K562 (cell line): ENCODE measurements at regions not wholly inside any gene's neighbourhood (a gene's known extent, or its start where the extent isn't known, plus 50 kb on each side); places are given as distances from the start of the nearest gene placed in this dataset.
A peak's percentile ranks its signal among the peaks of the same experiment; 100 is the strongest.

Source experiments
- ATAC-seq: fragments of 200-7000 bp; cut with Tn5 transposase; 3 replicates; pipeline ENCODE4 v1.9.1; 2020; ENCODE audit warnings: moderate library complexity
- BruUV-seq: library from RNA; stranded (reverse); fragments of 400-500 nt; replicated peaks from 2 replicates; lab custom pipeline; 2021; lab: Mats Ljungman, UMichigan
- CTCF ChIA-PET: fragments of 300-600 bp; formaldehyde crosslinking; extraction: SDS; loops from one replicate; lab custom pipeline; 2021; ENCODE audit warnings: low intra/inter-chr PET ratio; lab: Yijun Ruan, JAX
- POLR2A ChIA-PET: fragments of 300-600, 350-650 bp; sonication (Branson Sonifier 250); formaldehyde crosslinking; extraction: SDS; loops from one replicate; lab custom pipeline; 2021; ENCODE audit warnings: antibody characterized with exemption, inconsistent platforms; lab: Yijun Ruan, JAX
- DNase-seq, 4 experiments: peaks; one replicate each; pipeline versions ENCODE4 v3.0.0 to v3.0.0-alpha.2; 2011 to 2018; ENCODE audit warnings: low spot score in 3 of 4, mixed read lengths in 3 of 4; ENCODE audit errors: extremely low read depth in 1 of 4
- FAIRE-seq: peaks from 2 replicates; lab custom pipeline; 2011; peaks lifted over from hg19 to GRCh38; lab: Jason Lieb, UNC
- H2AFZ ChIP-seq: 2 replicates; pipeline ENCODE4 v1.6.0; 2011; ENCODE audit warnings: low read depth, low read length, control low read depth, inconsistent platforms
- H3K27ac ChIP-seq: fragments of 200-600 bp; 3 replicates; pipeline ENCODE4 v1.8.0; 2011; ENCODE audit warnings: low read depth, mild to moderate bottlenecking, control low read depth, inconsistent platforms, low read length, moderate library complexity, mixed read lengths; ENCODE audit errors: extremely low read depth
- H3K27me3 ChIP-seq, 2 experiments: fragments of 300-600 bp in 1 of 2; 2 replicates in 1 of 2; 3 replicates in 1 of 2; pipeline versions ENCODE4 v1.6.0 to v1.8.0; 2011; ENCODE audit warnings: inconsistent platforms in 2 of 2, low read length in 2 of 2, mild to moderate bottlenecking in 1 of 2, mixed read lengths in 1 of 2, moderate library complexity in 1 of 2; ENCODE audit not compliant: control insufficient read depth in 2 of 2, insufficient read depth in 2 of 2
- H3K36me3 ChIP-seq: fragments of 300-600 bp; 3 replicates; pipeline ENCODE4 v1.8.0; 2011; ENCODE audit warnings: mild to moderate bottlenecking, low read length, inconsistent platforms; ENCODE audit not compliant: control insufficient read depth, insufficient read depth
- H3K4me1 ChIP-seq, 2 experiments: fragments of 200-600 bp in 1 of 2; replicated peaks in 1 of 2; 2 replicates in 1 of 2; 3 replicates in 1 of 2; pipeline versions ENCODE4 v1.5.1 to v1.8.0; 2011; ENCODE audit warnings: inconsistent platforms in 2 of 2, low read length in 2 of 2, mild to moderate bottlenecking in 1 of 2, mixed read lengths in 1 of 2, moderate library complexity in 1 of 2; ENCODE audit not compliant: control insufficient read depth in 2 of 2, insufficient read depth in 2 of 2
- H3K4me2 ChIP-seq: 2 replicates; pipeline ENCODE4 v1.6.1; 2011; ENCODE audit warnings: low read length, control low read depth, inconsistent platforms, mixed read lengths; ENCODE audit not compliant: insufficient read depth
- H3K4me3 ChIP-seq: fragments of 200-600 bp; sonication (generic), shearing (Covaris generic); 2 replicates; pipeline ENCODE4 v1.5.1; 2016; ENCODE audit warnings: control low read depth, inconsistent platforms
- H3K79me2 ChIP-seq: fragments of 200-600 bp; 3 replicates; pipeline ENCODE4 v1.8.0; 2011; ENCODE audit warnings: low read length, inconsistent platforms; ENCODE audit not compliant: control insufficient read depth, insufficient read depth
- H3K9ac ChIP-seq, 2 experiments: 2 replicates each; pipeline versions ENCODE4 v1.6.0 to v1.6.1; 2011; ENCODE audit warnings: low read depth in 2 of 2, low read length in 2 of 2, control low read depth in 1 of 2, inconsistent platforms in 1 of 2, mild to moderate bottlenecking in 1 of 2, mixed read lengths in 1 of 2; ENCODE audit not compliant: insufficient read depth in 1 of 2
- H3K9me1 ChIP-seq: one replicate; pipeline ENCODE4 v1.6.0; 2011; ENCODE audit warnings: inconsistent platforms, mild to moderate bottlenecking, low read length, moderate library complexity; ENCODE audit not compliant: control insufficient read depth, insufficient read depth
- H3K9me3 ChIP-seq: replicated peaks from 2 replicates; pipeline ENCODE4 v1.5.1; 2011; ENCODE audit warnings: low read depth, low read length, inconsistent platforms; ENCODE audit not compliant: control insufficient read depth, insufficient read depth
- H4K20me1 ChIP-seq: replicated peaks from 2 replicates; pipeline ENCODE4 v1.6.1; 2011; ENCODE audit warnings: low read length, inconsistent platforms, mixed read lengths; ENCODE audit not compliant: control insufficient read depth, insufficient read depth
- ARID1B ChIP-seq: fragments of 450-650 bp; IDR thresholded peaks from 2 replicates; pipeline ENCODE4 v1.6.1; 2016; ENCODE audit warnings: antibody characterized with exemption, mild to moderate bottlenecking, inconsistent platforms
- ATF1 ChIP-seq, 2 experiments: fragments of 450-650 bp in 1 of 2; IDR thresholded peaks; 2 replicates each; pipeline ENCODE4 v1.6.1; 2016; ENCODE audit warnings: missing compliant biosample characterization in 1 of 2, missing genetic modification characterization in 1 of 2
- CC2D1A ChIP-seq: fragments of 450-650 bp; IDR thresholded peaks from 2 replicates; pipeline ENCODE4 v1.6.1; 2017; ENCODE audit warnings: mild to moderate bottlenecking
- CREM ChIP-seq: IDR thresholded peaks from 2 replicates; pipeline ENCODE4 v1.6.1; 2014; ENCODE audit warnings: antibody characterized with exemption, low read depth
- DPF2 ChIP-seq: fragments of 450-650 bp; IDR thresholded peaks from 2 replicates; pipeline ENCODE4 v1.6.1; 2016
- HDAC3 ChIP-seq: fragments of 450-650 bp; IDR thresholded peaks from 2 replicates; pipeline ENCODE4 v1.6.1; 2018; ENCODE audit warnings: borderline replicate concordance, mild to moderate bottlenecking, moderate library complexity; ENCODE audit not compliant: partially characterized antibody
- KLF1 ChIP-seq: fragments of 450-650 bp; IDR thresholded peaks from 2 replicates; pipeline ENCODE4 v1.6.1; 2016; ENCODE audit warnings: missing genetic modification characterization, missing compliant biosample characterization
- KLF16 ChIP-seq: IDR thresholded peaks from 2 replicates; pipeline ENCODE4 v1.6.1; 2016; ENCODE audit warnings: antibody characterized with exemption
- LEF1 ChIP-seq: fragments of 450-650 bp; IDR thresholded peaks from 2 replicates; pipeline ENCODE4 v1.6.1; 2016; ENCODE audit warnings: mild to moderate bottlenecking
- MBD2 ChIP-seq: sonication (generic); IDR thresholded peaks from 2 replicates; pipeline ENCODE4 v1.6.1; 2016; ENCODE audit warnings: low read depth, borderline replicate concordance
- NCOA1 ChIP-seq: fragments of 450-650 bp; IDR thresholded peaks from 2 replicates; pipeline ENCODE4 v1.6.1; 2016; ENCODE audit warnings: low read depth
- NCOR1 ChIP-seq: fragments of 450-650 bp; IDR thresholded peaks from 2 replicates; pipeline ENCODE4 v1.6.1; 2016; ENCODE audit warnings: mild to moderate bottlenecking, moderate library complexity
- NFIC ChIP-seq: fragments of 450-650 bp; IDR thresholded peaks from 2 replicates; pipeline ENCODE4 v1.6.1; 2017; ENCODE audit warnings: mild to moderate bottlenecking, inconsistent platforms
- NR4A1 ChIP-seq, 2 experiments: fragments of 250-450 bp in 1 of 2; fragments of 450-650 bp in 1 of 2; sonication (Bioruptor Pico) in 1 of 2; IDR thresholded peaks; 2 replicates each; pipeline versions ENCODE4 v1.4.0 to v1.6.1; 2016 to 2020; ENCODE audit warnings: mild to moderate bottlenecking in 2 of 2, missing compliant biosample characterization in 1 of 2, missing genetic modification characterization in 1 of 2, moderate library complexity in 1 of 2
- RBM34 ChIP-seq: fragments of 200-400 bp; formaldehyde crosslinking; IDR thresholded peaks from 2 replicates; pipeline ENCODE4 v1.6.1; 2018; ENCODE audit warnings: low read length, borderline replicate concordance; ENCODE audit not compliant: insufficient read depth
- RBM39 ChIP-seq: fragments of 200-400 bp; formaldehyde crosslinking; optimal IDR thresholded peaks from 2 replicates; pipeline ENCODE3; 2018; ENCODE audit warnings: low read depth, low read length
- SMARCE1 ChIP-seq: fragments of 450-650 bp; IDR thresholded peaks from 2 replicates; pipeline ENCODE4 v1.7.1; 2016; ENCODE audit warnings: mild to moderate bottlenecking
- TAL1 ChIP-seq: fragments of 450-650 bp; IDR thresholded peaks from 2 replicates; pipeline ENCODE4 v1.6.1; 2016; ENCODE audit warnings: mild to moderate bottlenecking
- ZFP1 ChIP-seq: fragments of 450-650 bp; formaldehyde crosslinking; IDR thresholded peaks from 2 replicates; pipeline ENCODE4 v1.4.0; 2020; ENCODE audit warnings: mild to moderate bottlenecking, mixed read lengths
- ZNF384 ChIP-seq: IDR thresholded peaks from 2 replicates; pipeline ENCODE4 v1.6.1; 2012; ENCODE audit warnings: low read depth, low read length, improper control_type of control experiment
- ZNF766 ChIP-seq: fragments of 200-800 bp; sonication (Bioruptor generic); conservative IDR thresholded peaks from 2 replicates; pipeline ENCODE4 v1.6.1; 2016; ENCODE audit warnings: missing genetic modification characterization, missing compliant biosample characterization
- WGBS: fragments of 100-300 bp; shearing (Covaris generic); methylation state at CpG from one replicate; pipeline ENCODE4 v1.1.6; 2016; ENCODE audit warnings: low coverage, mixed read lengths; ENCODE audit not compliant: insufficient coverage; ENCODE audit errors: missing lambda C conversion rate; 5-methylcytosine and 5-hydroxymethylcytosine counted together
- in situ Hi-C: fragments of 300-500 bp; cut with MboI; formaldehyde crosslinking; loops from 4 replicates; pipeline ENCODE4 v1.15.0; 2018; ENCODE audit warnings: inconsistent platforms, mixed read lengths
- intact Hi-C: fragments of 100-400 bp; cut with micrococcal nuclease; formaldehyde crosslinking; loops from 2 replicates; pipeline ENCODE4 v1.14.2; 2022
- TF ChIP-seq, protein P1 (sequence below): fragments of 450-650 bp; IDR thresholded peaks from 2 replicates; pipeline ENCODE4 v1.6.1; 2016; ENCODE audit warnings: low read depth, mild to moderate bottlenecking, moderate library complexity
- TF ChIP-seq, protein P2 (sequence below), 2 experiments: IDR thresholded peaks; 2 replicates each; pipeline ENCODE4 v1.6.1; 2011; ENCODE audit warnings: borderline replicate concordance in 1 of 2, control low read depth in 1 of 2, low read depth in 1 of 2, low read length in 1 of 2, mild to moderate bottlenecking in 1 of 2, mixed read lengths in 1 of 2, moderate library complexity in 1 of 2; ENCODE audit not compliant: insufficient read depth in 1 of 2, insufficient read length in 1 of 2, poor library complexity in 1 of 2, severe bottlenecking in 1 of 2; ENCODE audit errors: extremely low read depth in 1 of 2

DNA sequence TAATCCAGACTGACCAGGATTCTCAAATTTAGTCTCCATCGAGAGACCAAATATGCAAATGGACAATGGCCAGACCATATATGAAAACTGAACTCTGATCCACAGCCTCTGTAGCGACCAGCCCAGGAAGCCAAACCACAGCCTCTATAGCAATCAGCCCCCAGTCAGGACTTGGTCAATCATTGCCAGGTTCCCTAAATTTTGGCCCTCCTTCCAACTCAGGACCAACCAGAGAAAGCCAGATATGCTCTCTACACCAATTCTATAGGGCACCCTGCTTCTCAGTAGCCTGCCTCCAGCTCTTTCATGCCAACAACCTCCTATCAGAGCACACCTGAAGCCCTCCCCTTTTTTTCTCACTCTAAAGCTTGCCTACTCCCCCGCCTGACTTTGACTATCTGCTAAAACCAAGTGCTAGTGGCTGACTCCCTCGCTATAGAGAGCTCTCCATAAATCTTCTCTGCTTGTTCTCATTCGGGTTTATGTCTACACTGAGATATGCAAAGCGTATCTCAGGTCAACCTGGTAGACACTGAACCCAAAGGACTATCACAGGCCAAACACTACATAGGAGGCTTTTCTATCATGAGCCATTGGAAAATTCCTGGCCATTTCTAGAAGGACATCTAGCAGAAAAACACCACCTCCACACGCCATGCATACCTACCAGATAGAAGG, 110.5 kb upstream of the FUT8 start:
- DNase-seq (peak; percentile 39 to 81 (median 53)), FAIRE-seq (peak; percentile 92), ATAC-seq (peak; percentile 91)
- in situ Hi-C loops (no loop called here), intact Hi-C loops (no loop called here)
- Histone ChIP-seq H3K36me3 (no peaks in the 10 kb centered on the region), H3K4me1 (peaks cover 3 to 13% of the 10 kb centered on the region in 2 experiments; a peak in 3 of 5 replicates), H3K9me1 (no peaks in the 10 kb centered on the region), H3K27ac (no peak overlapping the region), H3K4me2 (no peak overlapping the region), H3K4me3 (no peak overlapping the region), H4K20me1 (no peaks in the 10 kb centered on the region), H3K79me2 (no peaks in the 10 kb centered on the region), H3K27me3 (no peaks in the 10 kb centered on the region), H2AFZ (no peak overlapping the region), H3K9ac (no peak overlapping the region), H3K9me3 (no peaks in the 10 kb centered on the region)
- POLR2A ChIA-PET: interaction anchor here (0.6 to 0.9 kb wide), 3 partner anchors 13 to 69 kb away, joined by 3 to 4 read pairs (median 3); no protein-coding TSS in a partner anchor
- CTCF ChIA-PET: no interaction called here
- no TSS peak for BruUV-seq
- WGBS: 0% methylated on average over 7 of the region's 7 CpGs
- TF ChIP-seq ARID1B (peak; percentile 94), NR4A1 (CRISPR knock-in tag; IDR thresholded peaks at IDR 0.05) (no peak), NR4A1 (tag; IDR thresholded peaks at IDR 0.05) (no peak), KLF1 (tag) (no peak), CC2D1A (peak; percentile 43; the same call in 1 of the 2 replicates), ZNF766 (CRISPR knock-in tag) (0 out of 2 replicates have a peak, but pooled peaks have one; percentile 29), NCOR1 (peak; percentile 86), KLF16 (peak; percentile 89), CREM (0 out of 2 replicates have a peak, but pooled peaks have one; percentile 29), NCOA1 (0 out of 2 replicates have a peak, but pooled peaks have one; percentile 30), MBD2 (peak; percentile 35; the same call in 1 of the 2 replicates), DPF2 (peak; percentile 86), HDAC3 (peak; percentile 61), TAL1 (peak; percentile 86), ZNF384 (0 out of 2 replicates have a peak, but pooled peaks have one; percentile 40), SMARCE1 (peak; percentile 82), LEF1 (peak; percentile 46), ATF1 (CRISPR knock-in tag; IDR thresholded peaks at IDR 0.05) (no peak), ATF1 (tag; IDR thresholded peaks at IDR 0.05) (0 out of 2 replicates have a peak, but pooled peaks have one; percentile 18), RBM34 (no peak), NFIC (peak; percentile 61), ZFP1 (CRISPR knock-in tag) (no peak), RBM39 (no peak)
- TF ChIP-seq, protein P1, sequence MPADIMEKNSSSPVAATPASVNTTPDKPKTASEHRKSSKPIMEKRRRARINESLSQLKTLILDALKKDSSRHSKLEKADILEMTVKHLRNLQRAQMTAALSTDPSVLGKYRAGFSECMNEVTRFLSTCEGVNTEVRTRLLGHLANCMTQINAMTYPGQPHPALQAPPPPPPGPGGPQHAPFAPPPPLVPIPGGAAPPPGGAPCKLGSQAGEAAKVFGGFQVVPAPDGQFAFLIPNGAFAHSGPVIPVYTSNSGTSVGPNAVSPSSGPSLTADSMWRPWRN: peak; percentile 43; the same call in 1 of the 2 replicates
- TF ChIP-seq, protein P2, sequence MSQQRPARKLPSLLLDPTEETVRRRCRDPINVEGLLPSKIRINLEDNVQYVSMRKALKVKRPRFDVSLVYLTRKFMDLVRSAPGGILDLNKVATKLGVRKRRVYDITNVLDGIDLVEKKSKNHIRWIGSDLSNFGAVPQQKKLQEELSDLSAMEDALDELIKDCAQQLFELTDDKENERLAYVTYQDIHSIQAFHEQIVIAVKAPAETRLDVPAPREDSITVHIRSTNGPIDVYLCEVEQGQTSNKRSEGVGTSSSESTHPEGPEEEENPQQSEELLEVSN (IDR thresholded peaks at IDR 0.05; ENCODE audit: borderline replicate concordance in 1 of 2, extremely low read depth in 1 of 2, insufficient read depth in 1 of 2, insufficient read length in 1 of 2, low read depth in 1 of 2, low read length in 1 of 2, poor library complexity in 1 of 2, severe bottlenecking in 1 of 2): no peak
